ENCODE measurements at regions not wholly inside any gene's neighbourhood (a gene's known extent, or its start where the extent isn't known, plus 50 kb on each side); places are given as distances from the start of the nearest gene placed in this dataset.

GRCh38 chr16:55107851-55108250, 177.2 kb downstream of the IRX5 start:
- H3K36me3 ChIP-seq (ENCODE audit: control insufficient read depth in 2 of 2, insufficient read depth in 2 of 2, low read length in 1 of 2): no peaks in the 10 kb centered on the region
- no peaks in the 10 kb centered on the region for H3K9me3 ChIP-seq (ENCODE audit: control insufficient read depth in 2 of 2, insufficient read depth in 1 of 2, low read length in 1 of 2)
- DNase-seq (ENCODE audit: low read depth in 6 of 9, low spot score in 9 of 9): no peak
- no peaks in the 10 kb centered on the region for H3K4me1 ChIP-seq (ENCODE audit: control insufficient read depth in 2 of 2, insufficient read depth in 2 of 2, low read length in 2 of 2)
- H3K4me3 ChIP-seq (ENCODE audit: low read length in 2 of 2): no peak overlapping the region
- 92% methylated on average over 3 of the region's 3 CpGs for WGBS
- H3K27me3 ChIP-seq (ENCODE audit: control insufficient read depth in 2 of 2, insufficient read depth in 1 of 2, low read length in 1 of 2): no peaks in the 10 kb centered on the region
- H3K27ac ChIP-seq (ENCODE audit: low read depth in 1 of 2, low read length in 1 of 2): no peak overlapping the region

- Histone ChIP-seq H3K4me1 (ENCODE audit: control insufficient read depth in 2 of 2, insufficient read depth in 2 of 2, low read length in 2 of 2) (no peaks in the 10 kb centered on the region), H3K27me3 (ENCODE audit: control insufficient read depth in 2 of 2, insufficient read depth in 1 of 2, low read length in 1 of 2) (no peaks in the 10 kb centered on the region), H3K4me3 (ENCODE audit: low read length in 2 of 2) (no peak overlapping the region), H3K9me3 (ENCODE audit: control insufficient read depth in 2 of 2, insufficient read depth in 1 of 2, low read length in 1 of 2) (no peaks in the 10 kb centered on the region), H3K36me3 (ENCODE audit: control insufficient read depth in 2 of 2, insufficient read depth in 2 of 2, low read length in 1 of 2) (no peaks in the 10 kb centered on the region), H3K27ac (ENCODE audit: low read depth in 1 of 2, low read length in 1 of 2) (no peak overlapping the region)
- WGBS: 90% methylated on average over 2 of the region's 2 CpGs
- no peak for DNase-seq (ENCODE audit: low read depth in 6 of 9, low spot score in 9 of 9)
Measured at GRCh38 chr16:55113210-55113609, 182.5 kb downstream of the IRX5 start.

GRCh38 chr16:55115506-55115905, 184.8 kb downstream of the IRX5 start:
- Histone ChIP-seq H3K27ac (ENCODE audit: low read depth in 1 of 2, low read length in 1 of 2) (no peak overlapping the region), H3K4me3 (ENCODE audit: low read length in 2 of 2) (no peak overlapping the region), H3K9me3 (ENCODE audit: control insufficient read depth in 2 of 2, insufficient read depth in 1 of 2, low read length in 1 of 2) (no peaks in the 10 kb centered on the region), H3K27me3 (ENCODE audit: control insufficient read depth in 2 of 2, insufficient read depth in 1 of 2, low read length in 1 of 2) (no peaks in the 10 kb centered on the region), H3K4me1 (ENCODE audit: control insufficient read depth in 2 of 2, insufficient read depth in 2 of 2, low read length in 2 of 2) (no peaks in the 10 kb centered on the region), H3K36me3 (ENCODE audit: control insufficient read depth in 2 of 2, insufficient read depth in 2 of 2, low read length in 1 of 2) (no peaks in the 10 kb centered on the region)
- DNase-seq (ENCODE audit: low read depth in 6 of 9, low spot score in 9 of 9): no peak
- WGBS: 62% methylated on average over 2 of the region's 2 CpGs

- DNase-seq (ENCODE audit: low read depth in 6 of 9, low spot score in 9 of 9): no peak
- Histone ChIP-seq H3K4me3 (ENCODE audit: low read length in 2 of 2) (no peak overlapping the region), H3K27me3 (ENCODE audit: control insufficient read depth in 2 of 2, insufficient read depth in 1 of 2, low read length in 1 of 2) (no peaks in the 10 kb centered on the region), H3K27ac (ENCODE audit: low read depth in 1 of 2, low read length in 1 of 2) (no peak overlapping the region), H3K36me3 (ENCODE audit: control insufficient read depth in 2 of 2, insufficient read depth in 2 of 2, low read length in 1 of 2) (no peaks in the 10 kb centered on the region), H3K4me1 (ENCODE audit: control insufficient read depth in 2 of 2, insufficient read depth in 2 of 2, low read length in 2 of 2) (no peaks in the 10 kb centered on the region), H3K9me3 (ENCODE audit: control insufficient read depth in 2 of 2, insufficient read depth in 1 of 2, low read length in 1 of 2) (no peaks in the 10 kb centered on the region)
- WGBS: 90% methylated on average over 14 of the region's 14 CpGs
Measured at GRCh38 chr16:55116165-55116920, 185.7 kb downstream of the IRX5 start.

GRCh38 chr16:55118701-55119260, 188.1 kb downstream of the IRX5 start:
- Histone ChIP-seq H3K9me3 (ENCODE audit: control insufficient read depth in 2 of 2, insufficient read depth in 1 of 2, low read length in 1 of 2) (no peaks in the 10 kb centered on the region), H3K36me3 (ENCODE audit: control insufficient read depth in 2 of 2, insufficient read depth in 2 of 2, low read length in 1 of 2) (no peaks in the 10 kb centered on the region), H3K27me3 (ENCODE audit: control insufficient read depth in 2 of 2, insufficient read depth in 1 of 2, low read length in 1 of 2) (no peaks in the 10 kb centered on the region), H3K4me3 (ENCODE audit: low read length in 2 of 2) (no peak overlapping the region), H3K4me1 (ENCODE audit: control insufficient read depth in 2 of 2, insufficient read depth in 2 of 2, low read length in 2 of 2) (no peaks in the 10 kb centered on the region), H3K27ac (ENCODE audit: low read depth in 1 of 2, low read length in 1 of 2) (no peak overlapping the region)
- 92% methylated on average over 10 of the region's 10 CpGs for WGBS
- no peak for DNase-seq (ENCODE audit: low read depth in 6 of 9, low spot score in 9 of 9)

- WGBS: 19% methylated on average over 2 of the region's 2 CpGs
- H3K27me3 ChIP-seq (ENCODE audit: control insufficient read depth in 2 of 2, insufficient read depth in 1 of 2, low read length in 1 of 2): no peaks in the 10 kb centered on the region
- H3K4me1 ChIP-seq (ENCODE audit: control insufficient read depth in 2 of 2, insufficient read depth in 2 of 2, low read length in 2 of 2): no peaks in the 10 kb centered on the region
- no peaks in the 10 kb centered on the region for H3K36me3 ChIP-seq (ENCODE audit: control insufficient read depth in 2 of 2, insufficient read depth in 2 of 2, low read length in 1 of 2)
- H3K9me3 ChIP-seq (ENCODE audit: control insufficient read depth in 2 of 2, insufficient read depth in 1 of 2, low read length in 1 of 2): no peaks in the 10 kb centered on the region
- no peak overlapping the region for H3K4me3 ChIP-seq (ENCODE audit: low read length in 2 of 2)
- H3K27ac ChIP-seq (ENCODE audit: low read depth in 1 of 2, low read length in 1 of 2): no peak overlapping the region
- DNase-seq (ENCODE audit: low read depth in 6 of 9, low spot score in 9 of 9): no peak
Measured at GRCh38 chr16:55120408-55120807, 189.7 kb downstream of the IRX5 start.

- Histone ChIP-seq H3K4me3 (ENCODE audit: low read length in 2 of 2) (no peak overlapping the region), H3K27ac (ENCODE audit: low read depth in 1 of 2, low read length in 1 of 2) (no peak overlapping the region), H3K27me3 (ENCODE audit: control insufficient read depth in 2 of 2, insufficient read depth in 1 of 2, low read length in 1 of 2) (no peaks in the 10 kb centered on the region), H3K36me3 (ENCODE audit: control insufficient read depth in 2 of 2, insufficient read depth in 2 of 2, low read length in 1 of 2) (no peaks in the 10 kb centered on the region), H3K4me1 (ENCODE audit: control insufficient read depth in 2 of 2, insufficient read depth in 2 of 2, low read length in 2 of 2) (no peaks in the 10 kb centered on the region), H3K9me3 (ENCODE audit: control insufficient read depth in 2 of 2, insufficient read depth in 1 of 2, low read length in 1 of 2) (no peaks in the 10 kb centered on the region)
- no peak for DNase-seq (ENCODE audit: low read depth in 6 of 9, low spot score in 9 of 9)
- 86% methylated on average over 4 of the region's 4 CpGs for WGBS
Measured at GRCh38 chr16:55120826-55121225, 190.2 kb downstream of the IRX5 start.

GRCh38 chr16:55123652-55124051, 193.0 kb downstream of the IRX5 start:
- Histone ChIP-seq H3K36me3 (ENCODE audit: control insufficient read depth in 2 of 2, insufficient read depth in 2 of 2, low read length in 1 of 2) (no peaks in the 10 kb centered on the region), H3K9me3 (ENCODE audit: control insufficient read depth in 2 of 2, insufficient read depth in 1 of 2, low read length in 1 of 2) (no peaks in the 10 kb centered on the region), H3K4me1 (ENCODE audit: control insufficient read depth in 2 of 2, insufficient read depth in 2 of 2, low read length in 2 of 2) (no peaks in the 10 kb centered on the region), H3K27me3 (ENCODE audit: control insufficient read depth in 2 of 2, insufficient read depth in 1 of 2, low read length in 1 of 2) (no peaks in the 10 kb centered on the region), H3K4me3 (ENCODE audit: low read length in 2 of 2) (no peak overlapping the region), H3K27ac (ENCODE audit: low read depth in 1 of 2, low read length in 1 of 2) (no peak overlapping the region)
- DNase-seq (ENCODE audit: low read depth in 6 of 9, low spot score in 9 of 9): no peak
- 95% methylated on average over 1 of the region's 1 CpG for WGBS

GRCh38 chr16:55125818-55126385, 195.2 kb downstream of the IRX5 start:
- H3K4me1 ChIP-seq (ENCODE audit: control insufficient read depth in 2 of 2, insufficient read depth in 2 of 2, low read length in 2 of 2): no peaks in the 10 kb centered on the region
- DNase-seq (ENCODE audit: low read depth in 6 of 9, low spot score in 9 of 9): no peak
- no peaks in the 10 kb centered on the region for H3K9me3 ChIP-seq (ENCODE audit: control insufficient read depth in 2 of 2, insufficient read depth in 1 of 2, low read length in 1 of 2)
- no peak overlapping the region for H3K4me3 ChIP-seq (ENCODE audit: low read length in 2 of 2)
- no peaks in the 10 kb centered on the region for H3K27me3 ChIP-seq (ENCODE audit: control insufficient read depth in 2 of 2, insufficient read depth in 1 of 2, low read length in 1 of 2)
- H3K27ac ChIP-seq (ENCODE audit: low read depth in 1 of 2, low read length in 1 of 2): no peak overlapping the region
- 92% methylated on average over 8 of the region's 8 CpGs for WGBS
- H3K36me3 ChIP-seq (ENCODE audit: control insufficient read depth in 2 of 2, insufficient read depth in 2 of 2, low read length in 1 of 2): no peaks in the 10 kb centered on the region
